ENCODE measurements at regions not wholly inside any gene's neighbourhood (a gene's known extent, or its start where the extent isn't known, plus 50 kb on each side); places are given as distances from the start of the nearest gene placed in this dataset.

DNA sequence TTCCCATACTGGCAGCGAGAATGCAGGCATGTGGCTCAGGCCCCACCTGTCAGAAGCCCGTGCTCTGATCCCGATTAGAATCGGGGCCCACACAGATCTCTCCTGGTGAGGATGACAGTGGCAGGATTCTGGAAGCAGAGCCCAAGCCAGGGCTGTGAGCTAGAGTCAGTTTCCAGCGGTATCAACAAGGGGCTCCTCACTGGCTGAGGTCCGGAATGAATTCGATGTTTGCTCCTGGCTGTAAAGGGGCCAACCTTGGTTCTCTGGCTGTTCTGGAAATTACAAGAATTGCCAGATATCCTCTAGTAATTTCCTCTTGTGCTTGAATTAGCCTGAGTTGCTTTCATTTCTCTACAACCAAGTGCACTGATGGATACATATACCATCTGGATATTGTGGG is 129.1 kb upstream of the SPRY4 start:
- TF ChIP-seq NRF1 (conservative IDR thresholded peaks at IDR 0.05; ENCODE audit: low read depth, low read length) (no peak), RAD21 (IDR thresholded peaks at IDR 0.05; ENCODE audit: insufficient read depth, low read depth, low read length) (no peak), HDAC6 (IDR thresholded peaks at IDR 0.05; ENCODE audit: unreplicated experiment) (no peak), EZH2 (IDR thresholded peaks at IDR 0.05; ENCODE audit: borderline replicate concordance, control insufficient read depth, low read depth, low read length) (no peak), SIN3A (IDR thresholded peaks at IDR 0.05; ENCODE audit: low read depth, low read length) (no peak), CREB1 (IDR thresholded peaks at IDR 0.05; ENCODE audit: low read depth) (no peak), EP300 (IDR thresholded peaks at IDR 0.05; ENCODE audit: borderline replicate concordance in 1 of 2, control insufficient read depth in 1 of 2, low read depth in 2 of 2, low read length in 2 of 2) (no peak), PAX5 (IDR thresholded peaks at IDR 0.05; ENCODE audit: borderline replicate concordance, low read depth, low read length) (no peak), POLR2A (IDR thresholded peaks at IDR 0.05; ENCODE audit: low read depth, low read length) (no peak)
- TF ChIP-seq, protein P1, sequence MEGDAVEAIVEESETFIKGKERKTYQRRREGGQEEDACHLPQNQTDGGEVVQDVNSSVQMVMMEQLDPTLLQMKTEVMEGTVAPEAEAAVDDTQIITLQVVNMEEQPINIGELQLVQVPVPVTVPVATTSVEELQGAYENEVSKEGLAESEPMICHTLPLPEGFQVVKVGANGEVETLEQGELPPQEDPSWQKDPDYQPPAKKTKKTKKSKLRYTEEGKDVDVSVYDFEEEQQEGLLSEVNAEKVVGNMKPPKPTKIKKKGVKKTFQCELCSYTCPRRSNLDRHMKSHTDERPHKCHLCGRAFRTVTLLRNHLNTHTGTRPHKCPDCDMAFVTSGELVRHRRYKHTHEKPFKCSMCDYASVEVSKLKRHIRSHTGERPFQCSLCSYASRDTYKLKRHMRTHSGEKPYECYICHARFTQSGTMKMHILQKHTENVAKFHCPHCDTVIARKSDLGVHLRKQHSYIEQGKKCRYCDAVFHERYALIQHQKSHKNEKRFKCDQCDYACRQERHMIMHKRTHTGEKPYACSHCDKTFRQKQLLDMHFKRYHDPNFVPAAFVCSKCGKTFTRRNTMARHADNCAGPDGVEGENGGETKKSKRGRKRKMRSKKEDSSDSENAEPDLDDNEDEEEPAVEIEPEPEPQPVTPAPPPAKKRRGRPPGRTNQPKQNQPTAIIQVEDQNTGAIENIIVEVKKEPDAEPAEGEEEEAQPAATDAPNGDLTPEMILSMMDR (IDR thresholded peaks at IDR 0.05 in 2 of 3, conservative IDR thresholded peaks at IDR 0.05 in 1 of 3; ENCODE audit: control insufficient read depth in 2 of 3, extremely low read depth in 1 of 3, insufficient read depth in 1 of 3, low read depth in 3 of 3, low read length in 3 of 3): no peak
- TF ChIP-seq, protein P2, sequence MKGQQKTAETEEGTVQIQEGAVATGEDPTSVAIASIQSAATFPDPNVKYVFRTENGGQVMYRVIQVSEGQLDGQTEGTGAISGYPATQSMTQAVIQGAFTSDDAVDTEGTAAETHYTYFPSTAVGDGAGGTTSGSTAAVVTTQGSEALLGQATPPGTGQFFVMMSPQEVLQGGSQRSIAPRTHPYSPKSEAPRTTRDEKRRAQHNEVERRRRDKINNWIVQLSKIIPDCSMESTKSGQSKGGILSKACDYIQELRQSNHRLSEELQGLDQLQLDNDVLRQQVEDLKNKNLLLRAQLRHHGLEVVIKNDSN (IDR thresholded peaks at IDR 0.05; ENCODE audit: borderline replicate concordance, extremely low read length, insufficient read depth, low read depth, low read length): no peak

Measured in GM12878 (cell line).